ENCODE measurements at regions not wholly inside any gene's neighbourhood (a gene's known extent, or its start where the extent isn't known, plus 50 kb on each side); places are given as distances from the start of the nearest gene placed in this dataset.
"Not testable (repeated sequence)": the region's sequence is repeated elsewhere in the genome, so short reads cannot be mapped to it uniquely, and the experiment has no call there.

- H3K4me1 ChIP-seq (ENCODE audit: control insufficient read depth, insufficient read depth, low read length), result no peaks in the 10 kb centered on the region
- no peaks in the 10 kb centered on the region for H3K27me3 ChIP-seq (ENCODE audit: control insufficient read depth, insufficient read depth, low read length, poor library complexity, severe bottlenecking)
- H3K36me3 ChIP-seq (ENCODE audit: control insufficient read depth, insufficient read depth, low read length), result no peaks in the 10 kb centered on the region
- H3K4me3 ChIP-seq (ENCODE audit: insufficient read depth, low read depth, low read length), result no peak overlapping the region
- no peak overlapping the region for H3K27ac ChIP-seq (ENCODE audit: insufficient read depth, low read depth, low read length, poor library complexity, severe bottlenecking)
- 85 to 91% methylated on average over 10 of the region's 10 CpGs for WGBS, 2 experiments
- H3K9me3 ChIP-seq (ENCODE audit: control insufficient read depth, low read length), result no peaks in the 10 kb centered on the region
Observed at GRCh38 chr6:15158821-15159619, 86.8 kb upstream of the JARID2 start.

- Histone ChIP-seq H3K27ac (ENCODE audit: insufficient read depth, low read depth, low read length, poor library complexity, severe bottlenecking) (no peak overlapping the region), H3K4me1 (ENCODE audit: control insufficient read depth, insufficient read depth, low read length) (no peaks in the 10 kb centered on the region), H3K36me3 (ENCODE audit: control insufficient read depth, insufficient read depth, low read length) (no peaks in the 10 kb centered on the region), H3K4me3 (ENCODE audit: insufficient read depth, low read depth, low read length) (no peak overlapping the region), H3K9me3 (ENCODE audit: control insufficient read depth, low read length) (no peaks in the 10 kb centered on the region), H3K27me3 (ENCODE audit: control insufficient read depth, insufficient read depth, low read length, poor library complexity, severe bottlenecking) (no peaks in the 10 kb centered on the region)
- 100% methylated on average over 2 of the region's 2 CpGs; no CpG with 5 or more reads in 1 of the 2 experiments for WGBS, 2 experiments
Observed at GRCh38 chr6:15160812-15161211, 85.1 kb upstream of the JARID2 start.

GRCh38 chr6:15164855-15165254 lies 81.0 kb upstream of the JARID2 start:
- H3K27ac ChIP-seq (ENCODE audit: insufficient read depth, low read depth, low read length, poor library complexity, severe bottlenecking); H3K36me3 ChIP-seq (ENCODE audit: control insufficient read depth, insufficient read depth, low read length); H3K9me3 ChIP-seq (ENCODE audit: control insufficient read depth, low read length); H3K4me1 ChIP-seq (ENCODE audit: control insufficient read depth, insufficient read depth, low read length); H3K4me3 ChIP-seq (ENCODE audit: insufficient read depth, low read depth, low read length); H3K27me3 ChIP-seq (ENCODE audit: control insufficient read depth, insufficient read depth, low read length, poor library complexity, severe bottlenecking): not testable (repeated sequence)
- WGBS, 2 experiments, result 97% methylated on average over 4 to 5 of the region's 6 CpGs

DNA sequence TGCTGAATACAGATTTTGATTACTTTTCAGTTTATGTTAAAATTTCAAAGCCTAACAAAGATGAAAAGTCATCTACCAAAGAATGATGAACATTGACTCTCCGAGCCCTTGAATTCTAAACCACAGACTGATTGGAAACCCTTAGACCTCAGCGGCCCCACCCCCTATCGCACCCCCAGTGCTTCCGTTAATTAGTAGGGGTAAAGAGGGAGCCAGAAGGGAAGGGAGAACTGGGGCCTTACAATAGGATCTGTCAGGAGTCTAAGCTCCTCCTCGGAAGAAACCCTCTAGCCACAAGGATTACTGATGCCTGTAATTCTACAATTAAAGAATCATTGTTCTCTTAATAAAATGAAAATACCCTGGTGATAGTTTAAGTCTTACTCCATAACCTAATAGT lies 79.7 kb upstream of the JARID2 start:
- Histone ChIP-seq H3K27ac (ENCODE audit: insufficient read depth, low read depth, low read length, poor library complexity, severe bottlenecking) (no peak overlapping the region), H3K4me3 (ENCODE audit: insufficient read depth, low read depth, low read length) (no peak overlapping the region), H3K27me3 (ENCODE audit: control insufficient read depth, insufficient read depth, low read length, poor library complexity, severe bottlenecking) (no peaks in the 10 kb centered on the region), H3K4me1 (ENCODE audit: control insufficient read depth, insufficient read depth, low read length) (peaks cover 15% of the 10 kb centered on the region), H3K36me3 (ENCODE audit: control insufficient read depth, insufficient read depth, low read length) (no peaks in the 10 kb centered on the region), H3K9me3 (ENCODE audit: control insufficient read depth, low read length) (no peaks in the 10 kb centered on the region)
- 52 to 71% methylated on average over 4 to 5 of the region's 5 CpGs for WGBS, 2 experiments

- H3K27ac ChIP-seq (ENCODE audit: insufficient read depth, low read depth, low read length, poor library complexity, severe bottlenecking), result no peak overlapping the region
- H3K4me1 ChIP-seq (ENCODE audit: control insufficient read depth, insufficient read depth, low read length), result peaks cover 22% of the 10 kb centered on the region
- H3K4me3 ChIP-seq (ENCODE audit: insufficient read depth, low read depth, low read length), result no peak overlapping the region
- H3K27me3 ChIP-seq (ENCODE audit: control insufficient read depth, insufficient read depth, low read length, poor library complexity, severe bottlenecking), result no peaks in the 10 kb centered on the region
- H3K36me3 ChIP-seq (ENCODE audit: control insufficient read depth, insufficient read depth, low read length), result no peaks in the 10 kb centered on the region
- WGBS, 2 experiments, result 69 to 73% methylated on average over 8 of the region's 8 CpGs
- H3K9me3 ChIP-seq (ENCODE audit: control insufficient read depth, low read length), result no peaks in the 10 kb centered on the region
Observed at GRCh38 chr6:15170126-15170525, 75.7 kb upstream of the JARID2 start.

- no peaks in the 10 kb centered on the region for H3K27me3 ChIP-seq (ENCODE audit: control insufficient read depth, insufficient read depth, low read length, poor library complexity, severe bottlenecking)
- no peaks in the 10 kb centered on the region for H3K36me3 ChIP-seq (ENCODE audit: control insufficient read depth, insufficient read depth, low read length)
- H3K9me3 ChIP-seq (ENCODE audit: control insufficient read depth, low read length), result no peaks in the 10 kb centered on the region
- peaks cover 22% of the 10 kb centered on the region for H3K4me1 ChIP-seq (ENCODE audit: control insufficient read depth, insufficient read depth, low read length)
- H3K4me3 ChIP-seq (ENCODE audit: insufficient read depth, low read depth, low read length), result no peak overlapping the region
- H3K27ac ChIP-seq (ENCODE audit: insufficient read depth, low read depth, low read length, poor library complexity, severe bottlenecking), result peak overlapping the region; percentile 48
- 63 to 73% methylated on average over 5 of the region's 5 CpGs for WGBS, 2 experiments
Observed at GRCh38 chr6:15171026-15171425, 74.8 kb upstream of the JARID2 start.

DNA sequence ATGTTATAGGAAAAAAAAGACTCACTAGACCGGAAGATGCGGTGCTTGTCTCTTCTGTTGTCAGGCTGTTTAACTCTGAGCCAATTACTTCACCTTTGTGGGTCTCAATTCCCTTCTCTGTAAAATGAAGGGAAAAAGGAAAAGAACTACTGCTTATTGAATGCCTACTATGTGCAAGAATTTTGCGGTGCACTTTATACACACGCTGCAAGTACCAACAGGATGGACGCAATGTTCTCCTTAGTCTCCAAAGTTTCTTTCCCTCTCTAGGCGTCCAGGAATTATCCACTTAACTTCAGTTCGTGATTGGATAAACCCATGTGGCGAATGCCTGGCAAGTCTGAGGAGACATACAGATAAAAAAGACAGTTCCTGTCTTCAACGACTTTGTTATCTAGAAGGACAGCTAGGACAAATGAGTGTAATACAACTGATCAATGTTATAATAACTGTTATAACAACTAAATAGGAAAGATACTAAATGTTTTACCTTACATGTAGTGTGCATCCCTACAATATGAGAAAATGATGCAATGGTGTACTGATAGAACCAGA lies 69.0 kb upstream of the JARID2 start:
- no peaks in the 10 kb centered on the region for H3K27me3 ChIP-seq (ENCODE audit: control insufficient read depth, insufficient read depth, low read length, poor library complexity, severe bottlenecking)
- WGBS, 2 experiments, result 92 to 93% methylated on average over 8 to 9 of the region's 9 CpGs
- H3K27ac ChIP-seq (ENCODE audit: insufficient read depth, low read depth, low read length, poor library complexity, severe bottlenecking), result no peak overlapping the region
- H3K36me3 ChIP-seq (ENCODE audit: control insufficient read depth, insufficient read depth, low read length), result no peaks in the 10 kb centered on the region
- no peak overlapping the region for H3K4me3 ChIP-seq (ENCODE audit: insufficient read depth, low read depth, low read length)
- no peaks in the 10 kb centered on the region for H3K4me1 ChIP-seq (ENCODE audit: control insufficient read depth, insufficient read depth, low read length)
- no peaks in the 10 kb centered on the region for H3K9me3 ChIP-seq (ENCODE audit: control insufficient read depth, low read length)

DNA sequence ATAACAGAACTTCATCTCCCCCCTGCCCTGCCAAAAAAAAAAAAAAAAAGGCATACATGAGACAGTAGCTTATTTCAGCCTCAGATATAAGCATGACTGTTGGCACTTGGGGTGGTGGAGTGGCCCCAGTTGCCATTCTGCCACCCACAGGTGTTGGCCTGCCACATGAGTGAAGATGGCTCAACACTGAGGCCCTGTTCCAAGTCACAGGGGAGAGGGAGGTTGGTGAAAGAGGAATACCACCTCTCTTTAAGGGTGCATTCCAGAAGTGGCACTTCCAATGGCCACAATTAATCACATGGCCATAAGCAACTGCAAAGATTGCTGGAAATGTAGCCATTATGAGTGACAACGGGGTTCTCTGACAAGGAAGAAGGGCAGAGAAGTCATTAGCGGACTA lies 61.9 kb upstream of the JARID2 start:
- no peak overlapping the region for H3K27ac ChIP-seq (ENCODE audit: insufficient read depth, low read depth, low read length, poor library complexity, severe bottlenecking)
- no peak overlapping the region for H3K4me3 ChIP-seq (ENCODE audit: insufficient read depth, low read depth, low read length)
- no peaks in the 10 kb centered on the region for H3K27me3 ChIP-seq (ENCODE audit: control insufficient read depth, insufficient read depth, low read length, poor library complexity, severe bottlenecking)
- no peaks in the 10 kb centered on the region for H3K4me1 ChIP-seq (ENCODE audit: control insufficient read depth, insufficient read depth, low read length)
- 100% methylated on average over 2 of the region's 2 CpGs for WGBS, 2 experiments
- no peaks in the 10 kb centered on the region for H3K9me3 ChIP-seq (ENCODE audit: control insufficient read depth, low read length)
- H3K36me3 ChIP-seq (ENCODE audit: control insufficient read depth, insufficient read depth, low read length), result no peaks in the 10 kb centered on the region

- Histone ChIP-seq H3K27me3 (ENCODE audit: control insufficient read depth, insufficient read depth, low read length, poor library complexity, severe bottlenecking) (no peaks in the 10 kb centered on the region), H3K4me3 (ENCODE audit: insufficient read depth, low read depth, low read length) (no peak overlapping the region), H3K9me3 (ENCODE audit: control insufficient read depth, low read length) (no peaks in the 10 kb centered on the region), H3K36me3 (ENCODE audit: control insufficient read depth, insufficient read depth, low read length) (no peaks in the 10 kb centered on the region), H3K27ac (ENCODE audit: insufficient read depth, low read depth, low read length, poor library complexity, severe bottlenecking) (no peak overlapping the region), H3K4me1 (ENCODE audit: control insufficient read depth, insufficient read depth, low read length) (no peaks in the 10 kb centered on the region)
- 92 to 94% methylated on average over 2 of the region's 2 CpGs for WGBS, 2 experiments
Observed at GRCh38 chr6:15184441-15184861, 61.4 kb upstream of the JARID2 start.

GRCh38 chr6:15185111-15185510 lies 60.8 kb upstream of the JARID2 start:
- H3K27ac ChIP-seq (ENCODE audit: insufficient read depth, low read depth, low read length, poor library complexity, severe bottlenecking); H3K36me3 ChIP-seq (ENCODE audit: control insufficient read depth, insufficient read depth, low read length); H3K27me3 ChIP-seq (ENCODE audit: control insufficient read depth, insufficient read depth, low read length, poor library complexity, severe bottlenecking); H3K4me1 ChIP-seq (ENCODE audit: control insufficient read depth, insufficient read depth, low read length); H3K4me3 ChIP-seq (ENCODE audit: insufficient read depth, low read depth, low read length); H3K9me3 ChIP-seq (ENCODE audit: control insufficient read depth, low read length): not testable (repeated sequence)
- WGBS, 2 experiments, result 88 to 93% methylated on average over 8 of the region's 8 CpGs
